AG04450 (cell line): ENCODE measurements at regions not wholly inside any gene's neighbourhood (a gene's known extent, or its start where the extent isn't known, plus 50 kb on each side); places are given as distances from the start of the nearest gene placed in this dataset.

Experiments used
- CTCF ChIA-PET: fragments of 300-600, 350-600 bp; formaldehyde crosslinking; extraction: SDS; loops from one replicate; lab custom pipeline; 2022; ENCODE audit warnings: antibody characterized with exemption, inconsistent platforms; lab: Charles Lee
- POLR2A ChIA-PET: fragments of 350-600 bp; formaldehyde crosslinking; extraction: SDS; loops from one replicate; lab custom pipeline; 2021; ENCODE audit warnings: antibody characterized with exemption, inconsistent platforms; lab: Yijun Ruan, JAX
- DNase-seq: peaks from one replicate; pipeline ENCODE4 v3.0.0-alpha.2; 2011; ENCODE audit warnings: low read depth, low spot score
- H3K27ac ChIP-seq: one replicate; pipeline ENCODE4 v1.5.1; 2012; ENCODE audit warnings: low read depth, low read length, control low read depth
- H3K27me3 ChIP-seq: one replicate; pipeline ENCODE4 v1.6.0; 2012; ENCODE audit warnings: low read length; ENCODE audit not compliant: control insufficient read depth, insufficient read depth
- H3K4me3 ChIP-seq: 2 replicates; pipeline ENCODE4 v1.5.1; 2011; ENCODE audit warnings: mild to moderate bottlenecking, low read depth, low read length, control low read depth
- H3K9me3 ChIP-seq: 2 replicates; pipeline ENCODE4 v1.5.1; 2012; ENCODE audit warnings: low read length; ENCODE audit not compliant: control insufficient read depth, insufficient read depth
- CTCF ChIP-seq: IDR thresholded peaks from 2 replicates; pipeline ENCODE4 v1.5.1; 2011; ENCODE audit warnings: low read depth, low read length, control low read depth, inconsistent platforms

GRCh38 chr21:25512095-25513081, 94.9 kb downstream of the MRPL39 start:
- H3K27ac ChIP-seq = no peak overlapping the region
- TF ChIP-seq CTCF = no peak

GRCh38 chr21:25509862-25510261, 97.4 kb downstream of the MRPL39 start:
- Histone ChIP-seq H3K27ac (no peak overlapping the region), H3K4me3 (no peak overlapping the region), H3K27me3 (no peaks in the 10 kb centered on the region), H3K9me3 (no peaks in the 10 kb centered on the region)
- no peak for TF ChIP-seq CTCF
- DNase-seq = no peak
- ChIA-PET POLR2A (no interaction called here), CTCF (no interaction called here)

More at GRCh38 chr21:25512095-25513081, 94.9 kb downstream of the MRPL39 start:
- ChIA-PET POLR2A (interaction anchor here (0.6 kb wide), 1 partner anchor 184 kb away, joined by 3 read pairs; no protein-coding TSS in a partner anchor), CTCF (no interaction called here)
- no peak overlapping the region for H3K4me3 ChIP-seq
- H3K9me3 ChIP-seq = no peaks in the 10 kb centered on the region
- H3K27me3 ChIP-seq = no peaks in the 10 kb centered on the region
- no peak for DNase-seq

GRCh38 chr21:25508364-25508763, 98.9 kb downstream of the MRPL39 start:
- Histone ChIP-seq H3K27me3 (no peaks in the 10 kb centered on the region), H3K4me3 (no peak overlapping the region), H3K9me3 (no peaks in the 10 kb centered on the region), H3K27ac (no peak overlapping the region)
- ChIA-PET POLR2A (no interaction called here), CTCF (no interaction called here)
- no peak for DNase-seq
- TF ChIP-seq CTCF = no peak

GRCh38 chr21:25507522-25507921, 99.8 kb downstream of the MRPL39 start:
- POLR2A ChIA-PET = no interaction called here
- H3K9me3 ChIP-seq = no peaks in the 10 kb centered on the region
- no peak for DNase-seq
- no peak overlapping the region for H3K4me3 ChIP-seq
- H3K27ac ChIP-seq = no peak overlapping the region
- TF ChIP-seq CTCF = peak; percentile 23
- no peaks in the 10 kb centered on the region for H3K27me3 ChIP-seq
- CTCF ChIA-PET = no interaction called here

- DNase-seq = peak; percentile 56
- TF ChIP-seq CTCF = no peak
- CTCF ChIA-PET = no interaction called here
- POLR2A ChIA-PET = no interaction called here
- Histone ChIP-seq H3K9me3 (no peaks in the 10 kb centered on the region), H3K27me3 (no peaks in the 10 kb centered on the region), H3K27ac (no peak overlapping the region), H3K4me3 (no peak overlapping the region)
These were observed 100.4 kb downstream of the MRPL39 start for GRCh38 chr21:25506887-25507286.
